SK-N-MC (cell line): ENCODE measurements at regions not wholly inside any gene's neighbourhood (a gene's known extent, or its start where the extent isn't known, plus 50 kb on each side); places are given as distances from the start of the nearest gene placed in this dataset.

Source experiments
- EZH2 ChIP-seq: fragments of 200-600 bp; sonication (generic); IDR thresholded peaks from one replicate; pipeline ENCODE4 v1.6.1; 2017; ENCODE audit warnings: antibody characterized with exemption
- POLR2AphosphoS5 ChIP-seq: IDR thresholded peaks from 2 replicates; pipeline ENCODE4 v1.6.1; 2012; ENCODE audit warnings: mild to moderate bottlenecking, low read depth, low read length, borderline replicate concordance

- no peak for TF ChIP-seq POLR2AphosphoS5
- no peak for TF ChIP-seq EZH2
Observed at GRCh38 chr7:106463851-106464611, 179.2 kb upstream of the NAMPT start.
